ENCODE measurements at regions not wholly inside any gene's neighbourhood (a gene's known extent, or its start where the extent isn't known, plus 50 kb on each side); places are given as distances from the start of the nearest gene placed in this dataset.
A peak's percentile ranks its signal among the peaks of the same experiment; 100 is the strongest.

GRCh38 chr2:71815701-71816474, 331.8 kb downstream of the CYP26B1 start:
- Histone ChIP-seq H3K27me3 (ENCODE audit: control insufficient read depth, insufficient read depth, low read length) (no peaks in the 10 kb centered on the region), H3K9ac (ENCODE audit: low read length in 3 of 3) (no peak overlapping the region), H3K27ac (ENCODE audit: low read depth in 2 of 2, low read length in 2 of 2) (no peak overlapping the region), H3K9me3 (ENCODE audit: control insufficient read depth in 2 of 3, insufficient read depth in 1 of 3, low read length in 3 of 3) (no peaks in the 10 kb centered on the region), H3K4me1 (ENCODE audit: control insufficient read depth in 2 of 3, insufficient read depth in 2 of 3, low read depth in 1 of 3, low read length in 3 of 3) (no peaks in the 10 kb centered on the region), H3K4me3 (ENCODE audit: low read length in 3 of 3) (no peak overlapping the region), H3K36me3 (ENCODE audit: control insufficient read depth in 2 of 3, insufficient read depth in 3 of 3, low read length in 3 of 3) (no peaks in the 10 kb centered on the region)
- intact Hi-C loops (cut with DNase I): no loop called here
- DNase-seq: no peak
- FAIRE-seq: no peak
- no peak for TF ChIP-seq CTCF (IDR thresholded peaks at IDR 0.05; ENCODE audit: borderline replicate concordance, extremely low read depth, insufficient read depth)

GRCh38 chr2:71814885-71815284, 332.8 kb downstream of the CYP26B1 start:
- Histone ChIP-seq H3K9ac (ENCODE audit: low read length in 3 of 3) (no peak overlapping the region), H3K4me1 (ENCODE audit: control insufficient read depth in 2 of 3, insufficient read depth in 2 of 3, low read depth in 1 of 3, low read length in 3 of 3) (no peaks in the 10 kb centered on the region), H3K27me3 (ENCODE audit: control insufficient read depth, insufficient read depth, low read length) (no peaks in the 10 kb centered on the region), H3K9me3 (ENCODE audit: control insufficient read depth in 2 of 3, insufficient read depth in 1 of 3, low read length in 3 of 3) (no peaks in the 10 kb centered on the region), H3K4me3 (ENCODE audit: low read length in 3 of 3) (no peak overlapping the region), H3K36me3 (ENCODE audit: control insufficient read depth in 2 of 3, insufficient read depth in 3 of 3, low read length in 3 of 3) (no peaks in the 10 kb centered on the region), H3K27ac (ENCODE audit: low read depth in 2 of 2, low read length in 2 of 2) (no peak overlapping the region)
- DNase-seq (no peak), FAIRE-seq (no peak)
- no peak for TF ChIP-seq CTCF (IDR thresholded peaks at IDR 0.05; ENCODE audit: borderline replicate concordance, extremely low read depth, insufficient read depth)
- intact Hi-C loops (cut with DNase I): no loop called here

- DNase-seq: peak in 1 of 5 donors; percentile 36
- Histone ChIP-seq H3K27ac (ENCODE audit: low read depth in 2 of 2, low read length in 2 of 2) (no peak overlapping the region), H3K36me3 (ENCODE audit: control insufficient read depth in 2 of 3, insufficient read depth in 3 of 3, low read length in 3 of 3) (no peaks in the 10 kb centered on the region), H3K4me1 (ENCODE audit: control insufficient read depth in 2 of 3, insufficient read depth in 2 of 3, low read depth in 1 of 3, low read length in 3 of 3) (no peaks in the 10 kb centered on the region), H3K4me3 (ENCODE audit: low read length in 3 of 3) (no peak overlapping the region), H3K9ac (ENCODE audit: low read length in 3 of 3) (no peak overlapping the region), H3K27me3 (ENCODE audit: control insufficient read depth, insufficient read depth, low read length) (no peaks in the 10 kb centered on the region), H3K9me3 (ENCODE audit: control insufficient read depth in 2 of 3, insufficient read depth in 1 of 3, low read length in 3 of 3) (no peaks in the 10 kb centered on the region)
- intact Hi-C loops (cut with DNase I): no loop called here
- FAIRE-seq: no peak
- TF ChIP-seq CTCF (IDR thresholded peaks at IDR 0.05; ENCODE audit: borderline replicate concordance, extremely low read depth, insufficient read depth): no peak
Observed at GRCh38 chr2:71813807-71814470, 333.7 kb downstream of the CYP26B1 start.
